C4-2B (cell line): ENCODE measurements at regions not wholly inside any gene's neighbourhood (a gene's known extent, or its start where the extent isn't known, plus 50 kb on each side); places are given as distances from the start of the nearest gene placed in this dataset.

ENCODE experiments used
- H3K27ac ChIP-seq: fragments of 450-650 bp; 2 replicates; pipeline ENCODE4 v1.5.1; 2017
- ZFX ChIP-seq: fragments of 450-650 bp; IDR thresholded peaks from 2 replicates; pipeline ENCODE4 v1.6.1; 2017
- TF ChIP-seq, protein P1 (sequence below): fragments of 450-650 bp; conservative IDR thresholded peaks from 2 replicates; pipeline ENCODE4 v1.5.1; 2017; ENCODE audit warnings: mild to moderate bottlenecking

DNA sequence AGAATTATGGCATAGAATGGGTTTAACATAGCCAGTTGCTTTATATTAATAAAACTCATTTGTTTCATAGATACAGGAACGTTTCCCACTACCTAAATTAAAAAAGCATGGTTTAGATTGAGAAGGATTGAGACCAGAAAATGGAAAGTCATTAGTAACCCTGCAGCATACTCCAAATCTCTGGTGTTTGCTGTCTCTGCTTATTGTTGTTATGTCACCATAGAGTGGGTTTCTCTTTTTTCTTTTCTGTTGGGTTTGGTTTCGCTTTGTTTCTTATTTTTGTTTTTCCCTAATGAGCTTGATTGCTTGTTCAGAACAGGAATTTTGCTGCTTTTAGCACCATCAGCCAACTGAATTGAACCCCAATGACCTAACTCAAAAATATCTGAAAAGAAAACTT lies 1034.8 kb downstream of the MAT2B start:
- no peak overlapping the region for H3K27ac ChIP-seq
- TF ChIP-seq, protein P1, sequence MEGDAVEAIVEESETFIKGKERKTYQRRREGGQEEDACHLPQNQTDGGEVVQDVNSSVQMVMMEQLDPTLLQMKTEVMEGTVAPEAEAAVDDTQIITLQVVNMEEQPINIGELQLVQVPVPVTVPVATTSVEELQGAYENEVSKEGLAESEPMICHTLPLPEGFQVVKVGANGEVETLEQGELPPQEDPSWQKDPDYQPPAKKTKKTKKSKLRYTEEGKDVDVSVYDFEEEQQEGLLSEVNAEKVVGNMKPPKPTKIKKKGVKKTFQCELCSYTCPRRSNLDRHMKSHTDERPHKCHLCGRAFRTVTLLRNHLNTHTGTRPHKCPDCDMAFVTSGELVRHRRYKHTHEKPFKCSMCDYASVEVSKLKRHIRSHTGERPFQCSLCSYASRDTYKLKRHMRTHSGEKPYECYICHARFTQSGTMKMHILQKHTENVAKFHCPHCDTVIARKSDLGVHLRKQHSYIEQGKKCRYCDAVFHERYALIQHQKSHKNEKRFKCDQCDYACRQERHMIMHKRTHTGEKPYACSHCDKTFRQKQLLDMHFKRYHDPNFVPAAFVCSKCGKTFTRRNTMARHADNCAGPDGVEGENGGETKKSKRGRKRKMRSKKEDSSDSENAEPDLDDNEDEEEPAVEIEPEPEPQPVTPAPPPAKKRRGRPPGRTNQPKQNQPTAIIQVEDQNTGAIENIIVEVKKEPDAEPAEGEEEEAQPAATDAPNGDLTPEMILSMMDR = no peak
- TF ChIP-seq ZFX = no peak

DNA sequence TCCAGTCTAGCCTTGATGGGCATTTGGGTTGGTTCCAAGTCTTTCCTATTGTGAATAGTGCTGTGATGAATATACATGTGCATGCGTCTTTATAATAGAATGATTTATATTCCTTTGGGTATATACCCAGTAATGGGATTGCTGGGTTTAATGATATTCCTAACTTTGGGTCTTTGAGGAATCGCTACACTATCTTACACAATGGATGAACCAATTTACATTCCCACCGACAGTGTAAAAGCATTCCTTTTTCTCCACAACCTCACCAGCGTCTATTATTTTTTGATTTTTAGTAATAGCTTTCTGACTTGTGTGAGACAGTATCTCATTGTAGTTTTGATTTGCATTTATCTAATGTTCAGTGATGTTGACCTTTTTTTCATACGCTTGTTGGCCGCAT lies 1040.1 kb downstream of the MAT2B start:
- H3K27ac ChIP-seq = no peak overlapping the region
- no peak for TF ChIP-seq ZFX
- TF ChIP-seq, protein P1 = no peak

DNA sequence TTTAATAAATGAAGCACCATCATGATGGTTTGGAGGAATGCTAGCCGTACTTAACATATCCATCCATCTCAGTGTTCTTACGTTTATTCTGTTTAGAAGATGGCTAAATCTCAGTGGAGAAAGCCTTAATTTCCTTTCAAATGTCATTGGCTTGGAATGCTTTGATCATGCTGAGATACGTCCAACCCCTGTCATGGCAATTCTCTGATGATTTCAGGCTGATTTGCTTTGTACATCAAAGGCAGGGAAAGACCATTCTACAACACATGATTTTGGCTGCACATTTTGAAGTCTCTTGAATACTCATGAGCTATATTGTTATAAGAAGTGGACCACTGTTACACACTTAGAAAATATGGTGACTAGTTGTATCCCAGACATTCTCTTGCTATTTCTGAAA lies 1048.4 kb downstream of the MAT2B start:
- TF ChIP-seq, protein P1 = no peak
- TF ChIP-seq ZFX = no peak

DNA sequence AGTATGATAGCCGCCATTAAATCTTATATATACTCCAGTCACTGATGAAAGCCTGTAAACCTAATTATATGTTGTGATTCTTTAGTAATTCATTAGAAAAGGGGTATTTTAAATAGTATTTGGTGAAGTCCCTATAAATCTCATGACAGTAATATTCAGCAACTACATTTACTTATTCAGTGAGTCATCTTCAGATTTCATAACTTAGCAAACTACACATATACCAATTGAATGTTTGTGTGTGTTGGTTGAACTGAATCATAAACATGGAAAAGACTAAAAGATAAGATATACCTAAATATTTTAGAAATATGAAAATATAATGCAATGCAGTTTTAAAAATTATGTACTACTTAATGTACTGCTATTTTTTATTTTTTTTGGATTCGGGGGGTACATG lies 1050.4 kb downstream of the MAT2B start:
- TF ChIP-seq, protein P1 = no peak
- TF ChIP-seq ZFX = no peak
- no peak overlapping the region for H3K27ac ChIP-seq

More for the DNA sequence above, 1048.4 kb downstream of the MAT2B start:
- no peak overlapping the region for H3K27ac ChIP-seq

DNA sequence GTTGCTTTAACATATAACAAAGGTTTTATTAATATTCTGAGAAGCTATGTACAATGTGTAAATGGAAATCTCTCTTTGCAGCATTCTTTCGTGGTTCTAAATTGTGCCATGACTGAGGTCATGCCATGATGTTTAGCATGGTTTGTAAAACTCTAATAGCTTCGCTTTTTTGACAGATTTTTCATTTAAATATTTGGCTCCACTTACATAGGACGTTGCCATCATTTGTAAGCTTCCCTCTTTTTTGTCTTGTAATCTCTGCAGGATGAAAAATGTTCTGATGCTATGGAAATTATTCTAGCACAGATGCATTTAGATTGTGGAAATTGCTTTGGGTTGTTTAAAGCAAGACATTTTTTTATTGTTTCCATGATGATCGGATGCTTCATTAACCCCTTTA lies 1054.8 kb downstream of the MAT2B start:
- TF ChIP-seq, protein P1 = no peak
- TF ChIP-seq ZFX = no peak
- no peak overlapping the region for H3K27ac ChIP-seq

DNA sequence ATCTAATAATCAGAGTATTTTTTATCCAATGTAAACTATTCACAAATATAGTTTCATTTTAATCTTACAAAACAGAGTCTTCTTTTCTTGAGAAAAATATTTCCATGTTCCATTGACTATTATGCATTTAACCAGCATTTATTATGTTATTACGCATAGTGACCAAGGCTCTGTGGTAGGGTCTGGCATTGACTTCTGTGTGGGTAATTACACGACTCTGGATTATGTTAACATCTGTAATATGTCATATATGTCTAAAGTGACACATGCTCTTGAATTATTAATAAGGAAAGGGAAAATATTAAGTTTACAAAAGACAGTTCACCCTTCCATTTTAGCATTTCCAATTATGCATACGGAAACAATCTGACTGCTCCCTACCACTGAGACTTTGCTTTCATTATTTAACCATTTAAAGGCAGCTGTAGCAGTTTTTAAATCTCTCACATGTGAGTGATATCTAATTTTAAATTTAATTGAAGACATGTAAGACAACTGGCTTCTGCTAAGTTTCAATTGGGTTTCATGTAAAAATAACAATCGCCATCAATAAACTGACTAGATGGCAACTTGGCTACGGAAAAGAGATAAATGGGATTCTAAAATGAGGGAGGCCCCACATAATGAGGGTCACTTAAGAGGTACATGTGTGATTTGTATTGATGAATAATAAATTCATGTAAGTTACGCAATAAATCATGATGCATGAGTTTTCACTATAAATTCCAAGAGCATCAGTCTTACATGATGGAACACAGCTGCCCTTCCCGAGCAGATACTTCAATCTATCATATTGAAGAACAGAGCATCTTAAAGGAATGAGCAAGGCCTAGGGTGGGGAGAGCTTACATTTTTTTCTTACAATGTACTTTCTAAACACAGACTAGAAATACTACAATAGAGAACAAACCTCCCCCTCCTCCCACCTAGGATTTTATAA lies 1056.8 kb downstream of the MAT2B start:
- TF ChIP-seq, protein P1 = no peak
- no peak; the same call in 1 of the 2 replicates for TF ChIP-seq ZFX
- H3K27ac ChIP-seq = no peak overlapping the region

DNA sequence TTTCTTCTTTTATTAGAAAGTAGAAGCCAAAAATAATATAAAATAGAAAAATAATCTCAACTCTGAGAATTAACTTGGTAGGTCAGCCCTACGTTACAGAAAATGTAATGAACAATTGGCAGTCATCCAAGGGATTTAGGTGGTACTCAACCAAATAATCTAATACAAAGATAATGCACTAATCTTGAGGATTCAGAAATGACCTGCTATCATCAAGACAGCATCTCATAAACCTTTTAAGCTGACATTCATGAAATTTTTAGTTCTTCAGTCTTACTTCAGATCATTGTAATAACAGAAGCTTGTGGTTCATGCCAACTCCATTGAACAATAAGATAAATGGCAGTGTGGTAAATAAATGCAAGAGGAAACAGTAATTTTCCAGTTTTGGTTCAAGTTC lies 1058.0 kb downstream of the MAT2B start:
- TF ChIP-seq ZFX = no peak
- TF ChIP-seq, protein P1 = no peak
- H3K27ac ChIP-seq = no peak overlapping the region
